PFSK-1 (cell line): ENCODE measurements at regions not wholly inside any gene's neighbourhood (a gene's known extent, or its start where the extent isn't known, plus 50 kb on each side); places are given as distances from the start of the nearest gene placed in this dataset.

ENCODE experiments used
- POLR2AphosphoS5 ChIP-seq: IDR thresholded peaks from 2 replicates; pipeline ENCODE4 v1.6.1; 2012; ENCODE audit warnings: low read depth, mild to moderate bottlenecking, control low read depth, low read length, moderate library complexity
- TAF1 ChIP-seq: IDR thresholded peaks from 2 replicates; pipeline ENCODE4 v1.6.1; 2012; ENCODE audit warnings: low read length, control low read depth, borderline replicate concordance; ENCODE audit not compliant: insufficient read depth
- TF ChIP-seq, protein P1 (sequence below), 2 experiments: IDR thresholded peaks; 2 replicates each; pipeline versions ENCODE4 v1.6.1 to v1.8.0; 2011 to 2012; ENCODE audit warnings: low read depth in 2 of 2, low read length in 2 of 2, control low read depth in 1 of 2, inconsistent platforms in 1 of 2, mild to moderate bottlenecking in 1 of 2, moderate library complexity in 1 of 2; ENCODE audit not compliant: insufficient read depth in 1 of 2

DNA sequence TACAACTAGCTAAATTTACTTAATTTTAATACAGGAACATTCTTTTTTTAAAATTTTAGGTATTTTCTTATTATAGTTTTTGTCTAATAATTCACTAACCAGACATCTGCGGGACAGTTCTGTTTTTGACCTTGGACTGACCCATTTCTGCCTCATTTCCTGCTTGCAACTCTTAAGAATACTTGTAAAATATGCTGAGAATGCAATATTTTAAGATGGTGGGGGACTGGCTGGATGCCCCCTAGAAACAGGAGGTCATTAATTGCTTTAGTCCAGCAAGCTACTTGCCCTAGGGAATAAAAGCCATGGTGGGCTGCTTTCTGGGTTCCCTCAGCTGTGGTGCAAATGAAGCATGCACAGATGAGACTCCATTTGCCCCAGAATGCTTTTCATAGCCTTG, 2348.4 kb downstream of the PCDH7 start:
- TF ChIP-seq TAF1 (no peak), POLR2AphosphoS5 (no peak)
- TF ChIP-seq, protein P1, sequence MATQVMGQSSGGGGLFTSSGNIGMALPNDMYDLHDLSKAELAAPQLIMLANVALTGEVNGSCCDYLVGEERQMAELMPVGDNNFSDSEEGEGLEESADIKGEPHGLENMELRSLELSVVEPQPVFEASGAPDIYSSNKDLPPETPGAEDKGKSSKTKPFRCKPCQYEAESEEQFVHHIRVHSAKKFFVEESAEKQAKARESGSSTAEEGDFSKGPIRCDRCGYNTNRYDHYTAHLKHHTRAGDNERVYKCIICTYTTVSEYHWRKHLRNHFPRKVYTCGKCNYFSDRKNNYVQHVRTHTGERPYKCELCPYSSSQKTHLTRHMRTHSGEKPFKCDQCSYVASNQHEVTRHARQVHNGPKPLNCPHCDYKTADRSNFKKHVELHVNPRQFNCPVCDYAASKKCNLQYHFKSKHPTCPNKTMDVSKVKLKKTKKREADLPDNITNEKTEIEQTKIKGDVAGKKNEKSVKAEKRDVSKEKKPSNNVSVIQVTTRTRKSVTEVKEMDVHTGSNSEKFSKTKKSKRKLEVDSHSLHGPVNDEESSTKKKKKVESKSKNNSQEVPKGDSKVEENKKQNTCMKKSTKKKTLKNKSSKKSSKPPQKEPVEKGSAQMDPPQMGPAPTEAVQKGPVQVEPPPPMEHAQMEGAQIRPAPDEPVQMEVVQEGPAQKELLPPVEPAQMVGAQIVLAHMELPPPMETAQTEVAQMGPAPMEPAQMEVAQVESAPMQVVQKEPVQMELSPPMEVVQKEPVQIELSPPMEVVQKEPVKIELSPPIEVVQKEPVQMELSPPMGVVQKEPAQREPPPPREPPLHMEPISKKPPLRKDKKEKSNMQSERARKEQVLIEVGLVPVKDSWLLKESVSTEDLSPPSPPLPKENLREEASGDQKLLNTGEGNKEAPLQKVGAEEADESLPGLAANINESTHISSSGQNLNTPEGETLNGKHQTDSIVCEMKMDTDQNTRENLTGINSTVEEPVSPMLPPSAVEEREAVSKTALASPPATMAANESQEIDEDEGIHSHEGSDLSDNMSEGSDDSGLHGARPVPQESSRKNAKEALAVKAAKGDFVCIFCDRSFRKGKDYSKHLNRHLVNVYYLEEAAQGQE (IDR thresholded peaks at IDR 0.05; ENCODE audit: insufficient read depth in 1 of 2, low read depth in 2 of 2, low read length in 2 of 2) = no peak
